Peyer's patch (tissue), 4 donors: ENCODE measurements at regions not wholly inside any gene's neighbourhood (a gene's known extent, or its start where the extent isn't known, plus 50 kb on each side); places are given as distances from the start of the nearest gene placed in this dataset.

Experiments used
- CTCF ChIP-seq, 6 experiments: fragments of 450-650 bp in 4 of 6; fragments of 200-600 bp in 2 of 6; sonication (generic) in 1 of 6; IDR thresholded peaks; one replicate each; pipeline ENCODE4 v1.5.1; 2017 to 2019; ENCODE audit warnings: antibody characterized with exemption in 6 of 6, mild to moderate bottlenecking in 3 of 6, moderate library complexity in 1 of 6
- POLR2A ChIP-seq, 2 donors: fragments of 450-650 bp; IDR thresholded peaks; one replicate each; pipeline ENCODE4 v1.5.1; 2017; ENCODE audit warnings: antibody characterized with exemption in 2 of 2, mild to moderate bottlenecking in 2 of 2, moderate library complexity in 2 of 2

GRCh38 chr9:23382418-23382817, 443.6 kb downstream of the ELAVL2 start:
- TF ChIP-seq CTCF (IDR thresholded peaks at IDR 0.05) = no peak
- TF ChIP-seq POLR2A (IDR thresholded peaks at IDR 0.05) = no peak
